C4-2B (cell line): ENCODE measurements at regions not wholly inside any gene's neighbourhood (a gene's known extent, or its start where the extent isn't known, plus 50 kb on each side); places are given as distances from the start of the nearest gene placed in this dataset.
A peak's percentile ranks its signal among the peaks of the same experiment; 100 is the strongest.
"Not testable (repeated sequence)": the region's sequence is repeated elsewhere in the genome, so short reads cannot be mapped to it uniquely, and the experiment has no call there.

ENCODE experiments used
- H3K27ac ChIP-seq: fragments of 450-650 bp; 2 replicates; pipeline ENCODE4 v1.5.1; 2017
- ZFX ChIP-seq: fragments of 450-650 bp; IDR thresholded peaks from 2 replicates; pipeline ENCODE4 v1.6.1; 2017
- TF ChIP-seq, protein P1 (sequence below): fragments of 450-650 bp; conservative IDR thresholded peaks from 2 replicates; pipeline ENCODE4 v1.5.1; 2017; ENCODE audit warnings: mild to moderate bottlenecking

- TF ChIP-seq ZFX: no peak
- TF ChIP-seq, protein P1, sequence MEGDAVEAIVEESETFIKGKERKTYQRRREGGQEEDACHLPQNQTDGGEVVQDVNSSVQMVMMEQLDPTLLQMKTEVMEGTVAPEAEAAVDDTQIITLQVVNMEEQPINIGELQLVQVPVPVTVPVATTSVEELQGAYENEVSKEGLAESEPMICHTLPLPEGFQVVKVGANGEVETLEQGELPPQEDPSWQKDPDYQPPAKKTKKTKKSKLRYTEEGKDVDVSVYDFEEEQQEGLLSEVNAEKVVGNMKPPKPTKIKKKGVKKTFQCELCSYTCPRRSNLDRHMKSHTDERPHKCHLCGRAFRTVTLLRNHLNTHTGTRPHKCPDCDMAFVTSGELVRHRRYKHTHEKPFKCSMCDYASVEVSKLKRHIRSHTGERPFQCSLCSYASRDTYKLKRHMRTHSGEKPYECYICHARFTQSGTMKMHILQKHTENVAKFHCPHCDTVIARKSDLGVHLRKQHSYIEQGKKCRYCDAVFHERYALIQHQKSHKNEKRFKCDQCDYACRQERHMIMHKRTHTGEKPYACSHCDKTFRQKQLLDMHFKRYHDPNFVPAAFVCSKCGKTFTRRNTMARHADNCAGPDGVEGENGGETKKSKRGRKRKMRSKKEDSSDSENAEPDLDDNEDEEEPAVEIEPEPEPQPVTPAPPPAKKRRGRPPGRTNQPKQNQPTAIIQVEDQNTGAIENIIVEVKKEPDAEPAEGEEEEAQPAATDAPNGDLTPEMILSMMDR: no peak
- H3K27ac ChIP-seq: no peak overlapping the region
Observed at GRCh38 chr6:78799682-78800081, 67.7 kb upstream of the IRAK1BP1 start.

GRCh38 chr6:78806792-78807191 lies 60.6 kb upstream of the IRAK1BP1 start:
- not testable (repeated sequence) for H3K27ac ChIP-seq

DNA sequence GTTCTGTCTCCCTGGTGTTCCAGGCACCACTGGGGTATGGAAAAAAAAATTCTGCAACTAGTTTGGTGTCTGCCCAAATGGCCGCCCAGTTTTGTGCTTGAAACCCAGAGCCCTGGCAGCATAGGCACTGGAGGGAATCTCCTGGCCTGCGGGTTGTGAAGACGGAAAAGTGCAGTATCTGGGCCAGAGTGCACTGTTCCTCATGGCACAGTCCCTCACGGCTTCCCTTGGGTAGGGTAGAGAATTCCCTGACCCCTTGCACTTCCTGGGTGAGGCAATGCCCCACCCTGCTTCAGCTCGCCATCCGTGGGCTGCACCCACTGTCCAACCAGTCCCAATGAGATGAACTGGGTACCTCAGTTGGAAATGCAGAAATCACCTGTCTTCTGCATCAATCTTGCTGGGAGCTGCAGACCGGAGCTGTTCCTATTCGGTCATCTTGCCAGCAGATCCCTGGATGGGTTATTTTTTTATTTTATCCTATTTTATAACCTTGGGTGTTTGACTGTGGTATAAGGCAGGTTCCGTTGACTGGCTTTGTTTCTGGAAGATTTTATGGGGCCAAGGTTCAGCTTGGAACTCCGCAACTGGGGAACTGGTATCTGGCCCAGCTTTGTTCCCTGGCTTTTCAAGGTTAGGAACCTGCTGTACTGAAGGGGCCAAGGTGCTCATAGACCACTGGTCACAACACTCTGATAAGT lies 59.5 kb upstream of the IRAK1BP1 start:
- not testable (repeated sequence) for H3K27ac ChIP-seq

DNA sequence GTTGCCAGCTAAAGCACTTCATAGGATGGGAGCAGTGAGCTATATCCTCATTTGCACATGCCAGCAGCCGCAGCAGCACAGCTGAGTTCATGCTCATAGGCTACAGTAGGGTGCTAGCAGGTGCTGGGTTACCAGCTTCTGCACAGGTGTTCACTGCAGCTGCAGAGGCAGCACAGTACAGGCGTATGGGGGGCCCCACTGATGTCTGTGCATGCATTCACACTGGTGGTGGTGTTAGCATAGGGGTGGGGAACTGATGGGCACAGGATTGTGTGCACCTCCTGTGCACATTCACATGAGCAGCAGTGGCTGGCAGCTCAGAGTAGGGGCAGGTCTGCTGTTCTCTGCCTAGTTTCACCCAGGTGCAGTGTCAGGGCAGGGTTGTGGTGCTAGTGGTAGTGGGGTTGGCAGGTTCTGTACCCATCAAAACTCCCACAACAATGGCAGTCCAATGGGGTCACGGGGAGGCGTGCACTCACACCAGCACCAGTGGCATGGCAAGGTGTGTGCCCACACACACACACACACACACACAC lies 58.9 kb upstream of the IRAK1BP1 start:
- no peak for TF ChIP-seq ZFX
- TF ChIP-seq, protein P1: no peak
- no peak overlapping the region for H3K27ac ChIP-seq

GRCh38 chr6:78808933-78809332 lies 58.4 kb upstream of the IRAK1BP1 start:
- H3K27ac ChIP-seq: no peak overlapping the region
- TF ChIP-seq ZFX: no peak
- TF ChIP-seq, protein P1: no peak

GRCh38 chr6:78810146-78810545 lies 57.2 kb upstream of the IRAK1BP1 start:
- TF ChIP-seq ZFX: no peak
- TF ChIP-seq, protein P1: peak; percentile 78
- H3K27ac ChIP-seq: no peak overlapping the region

DNA sequence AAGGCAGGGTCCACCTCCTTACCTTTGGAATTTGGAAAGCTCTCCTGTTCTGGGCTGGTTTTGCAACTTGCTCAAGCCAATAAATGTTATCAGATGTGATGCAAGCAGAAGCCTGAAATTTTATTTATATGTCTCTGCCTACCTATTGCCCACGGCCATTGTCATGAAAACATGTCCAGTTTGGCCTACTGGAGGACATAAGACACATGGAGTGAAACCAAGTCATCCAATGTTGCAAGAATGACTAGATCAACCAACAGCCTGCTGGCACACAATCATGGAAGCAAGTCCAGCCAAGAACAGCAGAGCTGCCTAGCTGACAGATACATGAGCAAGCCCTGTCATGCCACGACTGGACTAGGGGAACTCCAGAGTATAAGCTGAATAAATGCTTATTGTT lies 56.7 kb upstream of the IRAK1BP1 start:
- H3K27ac ChIP-seq: no peak overlapping the region
- TF ChIP-seq, protein P1: no peak
- TF ChIP-seq ZFX: no peak
